Tibial nerve (tissue), 4 donors: ENCODE measurements at regions not wholly inside any gene's neighbourhood (a gene's known extent, or its start where the extent isn't known, plus 50 kb on each side); places are given as distances from the start of the nearest gene placed in this dataset.

Experiments
- DNase-seq, 2 donors: peaks; one replicate each; pipeline ENCODE4 v3.0.0-alpha.2; 2019; ENCODE audit warnings: low spot score in 2 of 2
- H3K27ac ChIP-seq, 4 donors: fragments of 200-600 bp; sonication (generic) in 3 of 4; one replicate each; pipeline ENCODE4 v1.5.1; 2017 to 2019; ENCODE audit warnings: mild to moderate bottlenecking in 1 of 4
- H3K27me3 ChIP-seq, 2 donors: fragments of 200-600 bp; sonication (generic) in 1 of 2; one replicate each; pipeline versions ENCODE4 v1.5.1 to v1.6.0; 2017 to 2019
- H3K36me3 ChIP-seq, 3 donors: fragments of 200-600 bp; sonication (generic); one replicate each; pipeline ENCODE4 v1.5.1; 2018 to 2019
- H3K4me1 ChIP-seq, 4 donors: fragments of 200-600 bp; sonication (generic) in 3 of 4; one replicate each; pipeline ENCODE4 v1.5.1; 2017 to 2019
- H3K4me3 ChIP-seq, 4 donors: fragments of 200-600 bp; sonication (generic) in 3 of 4; one replicate each; pipeline ENCODE4 v1.5.1; 2017 to 2019; ENCODE audit warnings: mild to moderate bottlenecking in 1 of 4, moderate library complexity in 1 of 4
- H3K9me3 ChIP-seq, 4 donors: fragments of 200-600 bp; sonication (generic) in 3 of 4; one replicate each; pipeline ENCODE4 v1.5.1; 2017 to 2019
- EP300 ChIP-seq, 2 donors: sonication (generic); formaldehyde crosslinking; IDR thresholded peaks; one replicate each; pipeline ENCODE4 v1.6.1; 2017; ENCODE audit warnings: antibody characterized with exemption in 2 of 2, mild to moderate bottlenecking in 1 of 2
- POLR2A ChIP-seq, 2 donors: fragments of 450-650 bp; IDR thresholded peaks; one replicate each; pipeline ENCODE4 v1.6.1; 2017; ENCODE audit warnings: antibody characterized with exemption in 2 of 2, mild to moderate bottlenecking in 2 of 2, moderate library complexity in 2 of 2
- WGBS, 2 donors: methylation state at CpG; one replicate each; pipeline ENCODE4 v1.1.5; 2018; 5-methylcytosine and 5-hydroxymethylcytosine counted together
- TF ChIP-seq, protein P1 (sequence below), 5 experiments: fragments of 200-600 bp in 3 of 5; fragments of 450-650 bp in 2 of 5; sonication (generic) in 3 of 5; IDR thresholded peaks; one replicate each; pipeline ENCODE4 v1.5.1; 2016 to 2019; ENCODE audit warnings: antibody characterized with exemption in 5 of 5, mild to moderate bottlenecking in 3 of 5, moderate library complexity in 2 of 5

DNA sequence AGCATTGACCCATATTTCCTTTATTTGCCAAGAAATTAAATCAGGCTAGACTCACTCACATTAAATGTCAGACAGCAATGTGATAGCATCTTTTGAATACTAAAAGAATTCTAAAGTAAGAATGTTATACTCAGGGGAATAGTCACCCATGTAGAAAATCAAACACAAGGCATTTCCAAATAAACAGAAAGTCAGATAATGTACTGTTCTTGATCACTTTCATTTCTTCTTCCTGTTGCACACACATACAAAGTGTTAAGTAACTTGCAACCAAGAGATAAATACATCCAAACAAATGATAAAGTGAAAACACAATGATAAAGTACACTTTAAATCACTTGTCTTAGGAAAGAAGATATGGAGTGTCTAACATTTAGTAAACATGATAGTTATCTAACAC lies 1366.6 kb upstream of the MIR17HG start:
- no peaks in the 10 kb centered on the region for H3K27me3 ChIP-seq

DNA sequence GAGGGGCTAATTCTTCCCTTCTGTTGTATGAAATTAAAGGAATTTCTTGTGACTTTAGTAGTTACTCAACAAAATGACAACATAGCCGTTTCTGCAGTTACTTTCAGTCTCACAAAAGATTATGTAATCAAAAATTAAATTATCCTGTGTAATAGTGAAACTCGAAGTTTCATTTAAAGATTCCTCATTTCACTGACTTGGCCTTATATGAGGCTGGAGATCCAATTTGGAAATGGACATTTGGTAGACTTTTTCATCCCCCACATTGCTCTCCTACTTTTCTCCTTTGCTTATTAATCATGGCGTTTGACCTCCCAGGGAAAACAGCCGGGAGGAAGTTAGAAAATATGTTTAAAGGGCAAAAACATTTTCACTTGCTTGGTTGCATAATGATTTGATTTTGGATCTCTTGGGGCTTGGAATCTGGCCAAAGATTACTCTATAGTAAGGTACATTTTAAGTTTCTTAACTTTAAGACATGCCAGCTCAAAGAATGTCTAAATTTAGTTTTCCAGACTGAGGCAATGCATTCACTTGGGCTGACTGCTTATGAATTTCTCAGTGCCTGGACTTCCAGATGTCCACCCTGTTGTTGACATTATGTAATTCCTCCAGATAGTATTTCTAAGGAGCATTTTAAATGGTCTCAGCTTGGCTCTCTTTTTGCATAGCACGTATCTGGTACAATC lies 1364.9 kb upstream of the MIR17HG start:
- TF ChIP-seq POLR2A (IDR thresholded peaks at IDR 0.05) (no peak), EP300 (IDR thresholded peaks at IDR 0.05) (no peak)
- TF ChIP-seq, protein P1, sequence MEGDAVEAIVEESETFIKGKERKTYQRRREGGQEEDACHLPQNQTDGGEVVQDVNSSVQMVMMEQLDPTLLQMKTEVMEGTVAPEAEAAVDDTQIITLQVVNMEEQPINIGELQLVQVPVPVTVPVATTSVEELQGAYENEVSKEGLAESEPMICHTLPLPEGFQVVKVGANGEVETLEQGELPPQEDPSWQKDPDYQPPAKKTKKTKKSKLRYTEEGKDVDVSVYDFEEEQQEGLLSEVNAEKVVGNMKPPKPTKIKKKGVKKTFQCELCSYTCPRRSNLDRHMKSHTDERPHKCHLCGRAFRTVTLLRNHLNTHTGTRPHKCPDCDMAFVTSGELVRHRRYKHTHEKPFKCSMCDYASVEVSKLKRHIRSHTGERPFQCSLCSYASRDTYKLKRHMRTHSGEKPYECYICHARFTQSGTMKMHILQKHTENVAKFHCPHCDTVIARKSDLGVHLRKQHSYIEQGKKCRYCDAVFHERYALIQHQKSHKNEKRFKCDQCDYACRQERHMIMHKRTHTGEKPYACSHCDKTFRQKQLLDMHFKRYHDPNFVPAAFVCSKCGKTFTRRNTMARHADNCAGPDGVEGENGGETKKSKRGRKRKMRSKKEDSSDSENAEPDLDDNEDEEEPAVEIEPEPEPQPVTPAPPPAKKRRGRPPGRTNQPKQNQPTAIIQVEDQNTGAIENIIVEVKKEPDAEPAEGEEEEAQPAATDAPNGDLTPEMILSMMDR (IDR thresholded peaks at IDR 0.05), result no peak
- Histone ChIP-seq H3K27me3 (no peaks in the 10 kb centered on the region), H3K36me3 (no peaks in the 10 kb centered on the region), H3K9me3 (no peaks in the 10 kb centered on the region), H3K27ac (no peak overlapping the region), H3K4me1 (peaks cover 0 to 4% (median under 1%) of the 10 kb centered on the region in 4 donors), H3K4me3 (no peak overlapping the region)
- WGBS, 2 donors, result 41 to 43% methylated on average over 5 of the region's 5 CpGs
- no peak for DNase-seq

More for the DNA sequence above, 1366.6 kb upstream of the MIR17HG start:
- no peaks in the 10 kb centered on the region for H3K4me1 ChIP-seq
- H3K27ac ChIP-seq, result no peak overlapping the region
- H3K36me3 ChIP-seq, result no peaks in the 10 kb centered on the region
- H3K4me3 ChIP-seq, result no peak overlapping the region
- DNase-seq, result no peak
- no peaks in the 10 kb centered on the region for H3K9me3 ChIP-seq
- TF ChIP-seq EP300 (IDR thresholded peaks at IDR 0.05) (no peak), POLR2A (IDR thresholded peaks at IDR 0.05) (no peak)
- TF ChIP-seq, protein P1 (IDR thresholded peaks at IDR 0.05), result no peak

DNA sequence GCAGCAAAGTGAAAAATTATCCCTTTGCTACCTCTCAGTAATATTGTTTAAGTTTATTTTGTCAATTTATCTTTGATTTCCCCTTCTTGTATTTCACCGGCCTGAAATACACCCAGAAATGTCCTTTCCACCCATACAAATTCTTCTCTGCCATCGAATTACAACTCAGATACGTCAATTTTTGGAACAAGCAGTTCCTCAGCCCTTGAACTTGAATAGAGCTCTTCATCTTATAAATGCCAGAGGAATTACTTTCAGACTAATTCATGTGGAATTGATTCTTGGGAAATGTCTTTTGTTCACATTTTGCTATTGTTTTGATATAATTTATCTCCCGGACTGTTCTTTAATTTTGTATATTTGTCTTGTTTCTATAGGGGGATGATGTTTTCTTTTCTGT lies 1359.3 kb upstream of the MIR17HG start:
- Histone ChIP-seq H3K27ac (peak overlapping the region in 1 of 4 donors; percentile 54), H3K27me3 (no peaks in the 10 kb centered on the region), H3K36me3 (no peaks in the 10 kb centered on the region), H3K4me3 (no peak overlapping the region), H3K9me3 (no peaks in the 10 kb centered on the region), H3K4me1 (peaks cover 0 to 7% (median 2%) of the 10 kb centered on the region in 4 donors)
- no peak for DNase-seq
- 28 to 29% methylated on average over 4 of the region's 4 CpGs for WGBS, 2 donors
- TF ChIP-seq POLR2A (IDR thresholded peaks at IDR 0.05) (no peak), EP300 (IDR thresholded peaks at IDR 0.05) (peak in 1 of 2 donors; percentile 28)

DNA sequence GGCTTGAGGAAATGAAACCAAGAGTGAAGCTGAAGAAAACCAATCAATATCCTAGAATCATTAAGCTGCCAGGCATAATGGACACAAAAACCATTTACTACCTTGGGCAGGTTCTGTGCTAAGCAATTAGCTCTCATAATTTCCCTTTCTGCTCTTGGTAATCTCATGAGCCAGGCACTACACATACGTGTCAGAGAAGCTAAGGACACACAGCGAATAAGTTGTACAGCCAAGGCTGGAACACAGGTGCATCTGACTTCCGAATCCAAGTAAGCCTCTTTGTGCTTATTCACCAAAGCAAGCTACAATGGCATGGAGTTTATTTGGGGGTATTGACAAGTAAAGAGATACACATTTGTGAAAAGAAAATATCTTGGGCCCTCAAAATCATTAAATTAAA lies 1343.9 kb upstream of the MIR17HG start:
- 92 to 95% methylated on average over 3 of the region's 3 CpGs for WGBS, 2 donors
- DNase-seq, result no peak
- Histone ChIP-seq H3K27ac (no peak overlapping the region), H3K4me1 (no peaks in the 10 kb centered on the region), H3K9me3 (peaks cover 0 to 6% (median 0%) of the 10 kb centered on the region in 4 donors), H3K4me3 (no peak overlapping the region), H3K36me3 (no peaks in the 10 kb centered on the region), H3K27me3 (no peaks in the 10 kb centered on the region)
- TF ChIP-seq POLR2A (IDR thresholded peaks at IDR 0.05) (no peak), EP300 (IDR thresholded peaks at IDR 0.05) (no peak)
- TF ChIP-seq, protein P1 (IDR thresholded peaks at IDR 0.05), result no peak

DNA sequence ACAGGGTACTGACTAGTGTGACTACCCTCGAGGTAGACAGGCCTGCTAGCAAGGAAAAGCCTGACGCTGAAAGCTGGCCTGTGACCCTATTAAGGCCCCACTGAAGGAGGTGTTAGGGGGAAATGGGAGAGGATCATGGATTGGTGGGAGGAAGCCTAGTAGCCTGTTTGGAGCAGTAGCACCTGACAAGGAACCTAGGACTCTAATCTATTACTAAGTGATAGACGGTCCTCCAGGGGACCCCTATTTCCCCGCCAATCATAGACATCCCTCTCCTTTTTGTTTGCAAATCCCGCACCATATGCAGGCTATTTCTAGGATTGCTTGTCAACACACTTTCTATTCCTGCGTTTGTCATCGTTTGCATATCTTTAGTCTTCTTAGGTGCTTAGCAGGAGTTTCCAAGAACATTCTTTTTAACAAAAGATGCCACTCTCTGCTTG lies 1338.8 kb upstream of the MIR17HG start:
- no peaks in the 10 kb centered on the region for H3K36me3 ChIP-seq
- H3K27me3 ChIP-seq, result no peaks in the 10 kb centered on the region
- H3K4me3 ChIP-seq, result no peak overlapping the region
- 66 to 72% methylated on average over 7 of the region's 7 CpGs for WGBS, 2 donors
- H3K9me3 ChIP-seq, result peaks cover 0 to under 1% (median 0%) of the 10 kb centered on the region in 4 donors
- no peak for DNase-seq
- no peaks in the 10 kb centered on the region for H3K4me1 ChIP-seq
- no peak for TF ChIP-seq EP300 (IDR thresholded peaks at IDR 0.05)
- no peak for TF ChIP-seq POLR2A (IDR thresholded peaks at IDR 0.05)
- TF ChIP-seq, protein P1 (IDR thresholded peaks at IDR 0.05), result no peak
- H3K27ac ChIP-seq, result no peak overlapping the region
